Fibroblast of lung (primary cell): ENCODE measurements at regions not wholly inside any gene's neighbourhood (a gene's known extent, or its start where the extent isn't known, plus 50 kb on each side); places are given as distances from the start of the nearest gene placed in this dataset.

ENCODE experiments used
- EZH2 ChIP-seq: IDR thresholded peaks from 2 replicates; pipeline ENCODE4 v1.5.1; 2012; ENCODE audit warnings: low read length, control low read depth, mild to moderate bottlenecking; ENCODE audit errors: missing control alignments
- TF ChIP-seq, protein P1 (sequence below), 2 donors: IDR thresholded peaks in 1 of 2; conservative IDR thresholded peaks in 1 of 2; 1 replicate in 1 of 2; 2 replicates in 1 of 2; pipeline ENCODE4 v1.5.1; 2011 to 2012; ENCODE audit warnings: low read length in 2 of 2, control low read depth in 1 of 2, inconsistent platforms in 1 of 2, low read depth in 1 of 2, mild to moderate bottlenecking in 1 of 2

DNA sequence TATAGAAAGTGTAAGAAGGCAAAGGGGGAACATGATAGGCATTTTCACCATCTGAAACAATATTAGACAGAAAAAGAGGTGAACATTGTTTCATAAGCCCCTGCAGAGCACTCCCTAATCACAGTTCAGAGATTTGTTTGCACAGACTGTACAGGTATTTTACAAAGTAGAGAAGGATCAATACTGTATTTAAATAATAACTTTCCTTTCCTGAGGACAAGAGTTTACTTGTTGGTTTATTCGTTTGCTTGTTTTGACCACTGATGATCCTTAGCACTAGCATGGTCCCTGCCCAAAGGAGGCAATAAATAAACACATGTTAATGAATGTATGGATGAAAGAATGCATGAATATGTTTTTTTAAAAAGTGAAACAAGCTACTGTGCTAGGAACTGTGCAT lies 690.1 kb upstream of the COBL start:
- TF ChIP-seq, protein P1, sequence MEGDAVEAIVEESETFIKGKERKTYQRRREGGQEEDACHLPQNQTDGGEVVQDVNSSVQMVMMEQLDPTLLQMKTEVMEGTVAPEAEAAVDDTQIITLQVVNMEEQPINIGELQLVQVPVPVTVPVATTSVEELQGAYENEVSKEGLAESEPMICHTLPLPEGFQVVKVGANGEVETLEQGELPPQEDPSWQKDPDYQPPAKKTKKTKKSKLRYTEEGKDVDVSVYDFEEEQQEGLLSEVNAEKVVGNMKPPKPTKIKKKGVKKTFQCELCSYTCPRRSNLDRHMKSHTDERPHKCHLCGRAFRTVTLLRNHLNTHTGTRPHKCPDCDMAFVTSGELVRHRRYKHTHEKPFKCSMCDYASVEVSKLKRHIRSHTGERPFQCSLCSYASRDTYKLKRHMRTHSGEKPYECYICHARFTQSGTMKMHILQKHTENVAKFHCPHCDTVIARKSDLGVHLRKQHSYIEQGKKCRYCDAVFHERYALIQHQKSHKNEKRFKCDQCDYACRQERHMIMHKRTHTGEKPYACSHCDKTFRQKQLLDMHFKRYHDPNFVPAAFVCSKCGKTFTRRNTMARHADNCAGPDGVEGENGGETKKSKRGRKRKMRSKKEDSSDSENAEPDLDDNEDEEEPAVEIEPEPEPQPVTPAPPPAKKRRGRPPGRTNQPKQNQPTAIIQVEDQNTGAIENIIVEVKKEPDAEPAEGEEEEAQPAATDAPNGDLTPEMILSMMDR (conservative IDR thresholded peaks at IDR 0.05 in 1 of 2, IDR thresholded peaks at IDR 0.05 in 1 of 2; ENCODE audit: low read depth in 1 of 2, low read length in 2 of 2): no peak
- no peak for TF ChIP-seq EZH2
